ENCODE measurements at regions not wholly inside any gene's neighbourhood (a gene's known extent, or its start where the extent isn't known, plus 50 kb on each side); places are given as distances from the start of the nearest gene placed in this dataset.

GRCh38 chr11:69580529-69580928, 60.4 kb upstream of the CCND1 start:
- Histone ChIP-seq H4K91ac (ENCODE audit: insufficient read depth, low read depth, low read length) (no peak overlapping the region), H3K18ac (ENCODE audit: low read depth, low read length) (no peak overlapping the region), H2BK5ac (ENCODE audit: low read depth, low read length, poor library complexity, severe bottlenecking) (no peak overlapping the region), H4K20me1 (ENCODE audit: insufficient read depth, low read length) (no peaks in the 10 kb centered on the region), H3K23ac (ENCODE audit: low read depth, low read length) (no peak overlapping the region), H3K27ac (ENCODE audit: insufficient read depth, low read length) (no peak overlapping the region), H4K8ac (ENCODE audit: low read depth in 2 of 2, low read length in 2 of 2) (no peak overlapping the region), H3K79me1 (ENCODE audit: low read depth in 1 of 2, low read length in 2 of 2) (no peaks in the 10 kb centered on the region), H2BK120ac (ENCODE audit: low read depth, low read length) (no peak overlapping the region), H2BK20ac (ENCODE audit: low read depth, low read length) (no peak overlapping the region), H3K4me1 (ENCODE audit: control insufficient read depth, insufficient read depth, low read length) (no peaks in the 10 kb centered on the region), H3K9ac (ENCODE audit: low read depth, low read length) (no peak overlapping the region), H2BK15ac (ENCODE audit: low read depth, low read length) (no peak overlapping the region), H3K9me1 (ENCODE audit: insufficient read depth, low read length) (no peaks in the 10 kb centered on the region), H3K27me3 (ENCODE audit: control insufficient read depth, insufficient read depth, low read length) (peaks cover 6% of the 10 kb centered on the region; the same call in 1 of the 2 replicates), H3K56ac (ENCODE audit: extremely low read depth, insufficient read depth, low read length) (no peak overlapping the region), H3K4ac (ENCODE audit: low read depth, low read length) (no peak overlapping the region), H4K5ac (ENCODE audit: low read depth, low read length) (no peak overlapping the region), H3K4me3 (ENCODE audit: insufficient read depth, low read depth, low read length) (no peak overlapping the region), H2AK9ac (replicated peaks; ENCODE audit: low read depth, low read length, poor library complexity) (no peak overlapping the region), H2AK5ac (ENCODE audit: low read depth, low read length) (no peak overlapping the region), H3K4me2 (ENCODE audit: low read depth, low read length) (no peak overlapping the region), H3K9me3 (ENCODE audit: control insufficient read depth, insufficient read depth, low read length) (no peaks in the 10 kb centered on the region), H2AFZ (replicated peaks; ENCODE audit: low read length, poor library complexity) (no peak overlapping the region), H3K14ac (replicated peaks; ENCODE audit: low read depth, low read length) (no peak overlapping the region), H3K36me3 (ENCODE audit: control insufficient read depth, insufficient read depth, low read length) (no peaks in the 10 kb centered on the region)
- DNase-seq (no peak), ATAC-seq (ENCODE audit: low read depth) (no peak)
- BruUV-seq (replicated peaks), result no TSS peak
- no peak for TF ChIP-seq POLR2A (IDR thresholded peaks at IDR 0.05; ENCODE audit: low read depth, low read length)
- no peak for TF ChIP-seq MAZ (IDR thresholded peaks at IDR 0.05; ENCODE audit: borderline replicate concordance, low read depth, low read length)
- TF ChIP-seq ELK1 (IDR thresholded peaks at IDR 0.05; ENCODE audit: borderline replicate concordance, low read depth, low read length), result no peak
- TF ChIP-seq CTCF (conservative IDR thresholded peaks at IDR 0.05; ENCODE audit: low read depth, low read length), result no peak
- TF ChIP-seq SMC3 (IDR thresholded peaks at IDR 0.05; ENCODE audit: low read depth, low read length), result no peak
- no peak for TF ChIP-seq CHD1 (IDR thresholded peaks at IDR 0.05; ENCODE audit: low read depth, low read length)
- no peak for TF ChIP-seq NFE2L2 (IDR thresholded peaks at IDR 0.05; ENCODE audit: low read depth, low read length)
- dilution Hi-C loops (cut with HindIII; ENCODE audit: low sequenced_read_pairs, unreplicated experiment) (no loop called here), intact Hi-C loops (cut with micrococcal nuclease) (no loop called here), in situ Hi-C loops (cut with MboI; ENCODE audit: low sequenced_read_pairs) (no loop called here)
- ChIA-PET POLR2A (ENCODE audit: unreplicated experiment) (no interaction called here), CTCF (no interaction called here)
- 86% methylated on average over 2 of the region's 4 CpGs; no CpG with 5 or more reads in 1 of the 2 experiments for WGBS, 2 experiments (ENCODE audit: extremely low coverage in 2 of 2, insufficient read length in 1 of 2)

Data from IMR-90 (cell line).